ENCODE measurements at regions not wholly inside any gene's neighbourhood (a gene's known extent, or its start where the extent isn't known, plus 50 kb on each side); places are given as distances from the start of the nearest gene placed in this dataset.

- TF ChIP-seq POLR2A (IDR thresholded peaks at IDR 0.05) (no peak), CTCF (IDR thresholded peaks at IDR 0.05) (no peak)
Observed at GRCh38 chr2:16190446-16191270, 250.3 kb downstream of the MYCN start.
